Ishikawa (cell line): ENCODE measurements at regions not wholly inside any gene's neighbourhood (a gene's known extent, or its start where the extent isn't known, plus 50 kb on each side); places are given as distances from the start of the nearest gene placed in this dataset.

Experiments used
- CEBPB ChIP-seq: IDR thresholded peaks from 2 replicates; pipeline ENCODE4 v1.6.1; 2012
- CREB1 ChIP-seq: IDR thresholded peaks from 2 replicates; pipeline ENCODE4 v1.6.1; 2012; ENCODE audit warnings: low read depth
- EGR1 ChIP-seq: IDR thresholded peaks from 2 replicates; pipeline ENCODE4 v1.6.1; 2012
- EP300 ChIP-seq: IDR thresholded peaks from 2 replicates; pipeline ENCODE4 v1.6.1; 2012; ENCODE audit warnings: borderline replicate concordance
- FOXM1 ChIP-seq: IDR thresholded peaks from 2 replicates; pipeline ENCODE4 v1.6.1; 2012; ENCODE audit warnings: low read depth, borderline replicate concordance
- MAX ChIP-seq: IDR thresholded peaks from 2 replicates; pipeline ENCODE4 v1.6.1; 2012
- NFIC ChIP-seq: IDR thresholded peaks from 2 replicates; pipeline ENCODE4 v1.6.1; 2012
- RAD21 ChIP-seq: IDR thresholded peaks from 2 replicates; pipeline ENCODE4 v1.6.1; 2012; ENCODE audit warnings: low read depth
- REST ChIP-seq: IDR thresholded peaks from 2 replicates; pipeline ENCODE4 v1.6.1; 2012; ENCODE audit warnings: low read depth, mild to moderate bottlenecking
- TAF1 ChIP-seq: IDR thresholded peaks from 2 replicates; pipeline ENCODE4 v1.6.1; 2012; ENCODE audit warnings: low read depth, mild to moderate bottlenecking
- TCF12 ChIP-seq: IDR thresholded peaks from 2 replicates; pipeline ENCODE4 v1.6.1; 2012; ENCODE audit warnings: low read depth
- YY1 ChIP-seq: IDR thresholded peaks from 2 replicates; pipeline ENCODE4 v1.6.1; 2012; ENCODE audit warnings: low read depth
- ZBTB7A ChIP-seq: IDR thresholded peaks from 2 replicates; pipeline ENCODE4 v1.6.1; 2012; ENCODE audit warnings: low read depth

GRCh38 chr12:31207799-31208465 lies 118.0 kb downstream of the SINHCAF start:
- TF ChIP-seq YY1 = no peak
- TF ChIP-seq REST = peak; percentile 56
- no peak for TF ChIP-seq RAD21
- TF ChIP-seq ZBTB7A = no peak
- TF ChIP-seq CEBPB = no peak
- TF ChIP-seq TAF1 = no peak
- no peak for TF ChIP-seq MAX
- TF ChIP-seq EP300 = no peak
- no peak for TF ChIP-seq EGR1
- TF ChIP-seq FOXM1 = no peak
- TF ChIP-seq CREB1 = no peak
- peak; percentile 29 for TF ChIP-seq NFIC
- no peak for TF ChIP-seq TCF12
